Gastroesophageal sphincter (tissue), 4 donors: ENCODE measurements at regions not wholly inside any gene's neighbourhood (a gene's known extent, or its start where the extent isn't known, plus 50 kb on each side); places are given as distances from the start of the nearest gene placed in this dataset.
"Not testable (repeated sequence)": the region's sequence is repeated elsewhere in the genome, so short reads cannot be mapped to it uniquely, and the experiment has no call there.

Experiments
- ATAC-seq: fragments of 150-250 bp; one replicate; pipeline ENCODE4 v1.9.1; 2016; ENCODE audit warnings: mild to moderate bottlenecking, moderate library complexity
- H3K27ac ChIP-seq, 4 donors: fragments of 200-600 bp; sonication (generic) in 3 of 4; 1 replicate in 3 of 4; 2 replicates in 1 of 4; pipeline ENCODE4 v1.5.1; 2016 to 2019
- H3K27me3 ChIP-seq: fragments of 200-600 bp; sonication (generic); one replicate; pipeline ENCODE4 v1.5.1; 2019
- H3K36me3 ChIP-seq, 2 donors: fragments of 200-600 bp; sonication (generic); one replicate each; pipeline ENCODE4 v1.5.1; 2019; ENCODE audit warnings: control low read depth in 1 of 2
- H3K4me1 ChIP-seq, 3 donors: fragments of 200-600 bp; sonication (generic); 1 replicate in 2 of 3; 2 replicates in 1 of 3; pipeline ENCODE4 v1.5.1; 2016 to 2019; ENCODE audit warnings: control low read depth in 2 of 3
- H3K4me3 ChIP-seq, 2 donors: fragments of 200-600 bp; sonication (generic); one replicate each; pipeline ENCODE4 v1.5.1; 2019; ENCODE audit warnings: mild to moderate bottlenecking in 1 of 2, moderate library complexity in 1 of 2
- H3K9me3 ChIP-seq, 3 donors: fragments of 200-600 bp; sonication (generic); one replicate each; pipeline ENCODE4 v1.5.1; 2017 to 2019; ENCODE audit warnings: control low read depth in 2 of 3
- CTCF ChIP-seq, 4 experiments: fragments of 200-600 bp in 2 of 4; fragments of 450-650 bp in 2 of 4; sonication (generic) in 1 of 4; IDR thresholded peaks; one replicate each; pipeline ENCODE4 v1.5.1; 2017 to 2019; ENCODE audit warnings: antibody characterized with exemption in 4 of 4, mild to moderate bottlenecking in 2 of 4, moderate library complexity in 2 of 4
- EP300 ChIP-seq: sonication (generic); formaldehyde crosslinking; IDR thresholded peaks from one replicate; pipeline ENCODE4 v1.6.1; 2017; ENCODE audit warnings: antibody characterized with exemption, mild to moderate bottlenecking
- POLR2A ChIP-seq, 2 donors: fragments of 450-650 bp; IDR thresholded peaks; one replicate each; pipeline ENCODE4 v1.6.1; 2017; ENCODE audit warnings: antibody characterized with exemption in 2 of 2, mild to moderate bottlenecking in 2 of 2, moderate library complexity in 1 of 2
- POLR2AphosphoS5 ChIP-seq: sonication (generic); formaldehyde crosslinking; IDR thresholded peaks from one replicate; pipeline ENCODE4 v1.6.1; 2017; ENCODE audit warnings: antibody characterized with exemption
- WGBS, 2 donors: methylation state at CpG; one replicate each; pipeline ENCODE4 v1.1.5; 2018; ENCODE audit warnings: low coverage in 1 of 2; 5-methylcytosine and 5-hydroxymethylcytosine counted together

DNA sequence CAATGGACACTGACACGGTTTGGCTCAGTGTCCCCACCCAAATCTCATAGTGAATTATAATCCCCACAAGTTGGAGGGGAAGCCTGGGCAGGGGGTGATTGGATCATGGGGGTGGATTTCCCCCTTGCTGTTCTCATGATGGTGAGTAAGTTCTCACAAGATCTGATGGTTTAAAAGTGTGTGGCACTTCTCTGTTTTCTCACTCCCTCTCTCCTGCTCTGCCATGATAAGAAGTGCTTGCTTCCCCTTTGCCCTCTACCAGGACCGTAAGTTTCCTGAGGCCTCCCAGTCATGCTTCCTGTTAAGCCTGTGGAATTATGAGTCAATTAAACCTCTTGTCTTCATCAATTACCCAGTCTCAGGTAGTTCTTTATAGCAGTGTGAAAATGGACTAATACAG is 115.8 kb upstream of the KIF2A start:
- peaks cover 0 to 6% (median 0%) of the 10 kb centered on the region in 3 donors for H3K9me3 ChIP-seq
- ATAC-seq: no peak
- WGBS, 2 donors: 75 to 78% methylated on average over 2 of the region's 2 CpGs
- no peaks in the 10 kb centered on the region for H3K36me3 ChIP-seq
- no peak overlapping the region for H3K4me3 ChIP-seq
- TF ChIP-seq CTCF (IDR thresholded peaks at IDR 0.05) (no peak), POLR2AphosphoS5 (no peak), EP300 (no peak), POLR2A (IDR thresholded peaks at IDR 0.05) (no peak)
- H3K4me1 ChIP-seq: no peaks in the 10 kb centered on the region
- H3K27me3 ChIP-seq: no peaks in the 10 kb centered on the region
- H3K27ac ChIP-seq: no peak overlapping the region

- Histone ChIP-seq H3K27me3 (no peaks in the 10 kb centered on the region), H3K36me3 (no peaks in the 10 kb centered on the region), H3K4me3 (no peak overlapping the region), H3K9me3 (peaks cover 0 to 6% (median 0%) of the 10 kb centered on the region in 3 donors), H3K27ac (no peak overlapping the region), H3K4me1 (no peaks in the 10 kb centered on the region)
- 0% methylated on average over 1 of the region's 1 CpG for WGBS, 2 donors
- no peak for TF ChIP-seq CTCF (IDR thresholded peaks at IDR 0.05)
- no peak for TF ChIP-seq EP300
- TF ChIP-seq POLR2A (IDR thresholded peaks at IDR 0.05): no peak
- no peak for TF ChIP-seq POLR2AphosphoS5
- no peak for ATAC-seq
Measured at GRCh38 chr5:62190931-62191330, 115.1 kb upstream of the KIF2A start.

DNA sequence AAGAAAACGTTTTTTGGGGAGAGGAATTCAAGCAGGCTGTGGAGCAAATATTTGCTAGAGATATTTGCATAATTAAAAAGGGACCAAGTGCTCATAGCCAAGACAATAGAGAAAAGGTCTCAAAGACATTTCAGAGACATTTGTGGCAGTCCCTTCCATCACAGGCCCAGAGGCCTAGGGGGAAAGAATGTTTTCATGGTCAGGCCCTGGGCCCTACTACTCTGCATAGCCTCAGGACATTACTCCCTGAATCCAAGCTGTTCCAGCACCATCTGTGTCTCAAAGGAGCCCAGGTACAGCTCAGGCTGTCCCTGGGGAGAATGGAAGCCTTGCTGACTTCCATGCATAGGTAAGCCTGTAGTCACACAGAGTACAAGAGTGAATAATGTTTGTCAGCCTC is 113.0 kb upstream of the KIF2A start:
- Histone ChIP-seq H3K27ac (no peak overlapping the region), H3K4me1 (no peaks in the 10 kb centered on the region), H3K9me3 (peaks cover 0 to 6% (median 0%) of the 10 kb centered on the region in 3 donors), H3K36me3 (no peaks in the 10 kb centered on the region), H3K4me3 (no peak overlapping the region), H3K27me3 (no peaks in the 10 kb centered on the region)
- WGBS, 2 donors: 8 to 45% methylated on average over 1 of the region's 1 CpG
- ATAC-seq: no peak
- no peak for TF ChIP-seq POLR2AphosphoS5
- no peak for TF ChIP-seq EP300
- TF ChIP-seq CTCF (IDR thresholded peaks at IDR 0.05): no peak
- TF ChIP-seq POLR2A (IDR thresholded peaks at IDR 0.05): no peak

DNA sequence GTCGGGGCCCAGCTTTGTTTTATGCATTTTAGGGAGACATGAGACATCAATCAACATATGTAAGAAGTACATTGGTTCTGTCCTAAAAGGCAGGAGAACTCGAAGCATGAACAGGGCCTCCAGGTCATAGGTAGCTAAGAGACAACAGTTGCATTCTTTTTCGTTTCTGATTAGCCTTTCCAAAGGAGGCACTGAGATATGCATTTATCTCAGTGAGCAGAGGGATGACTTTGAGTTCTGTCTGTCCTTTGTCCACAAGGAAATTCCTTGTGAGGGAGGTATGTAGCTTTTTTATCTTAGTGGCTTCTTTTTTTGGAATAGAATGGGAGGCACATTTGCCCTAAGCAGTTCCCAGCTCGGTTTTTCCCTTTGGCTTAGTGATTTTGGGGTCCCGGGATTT is 109.5 kb upstream of the KIF2A start:
- ATAC-seq, H3K27me3 ChIP-seq, H3K4me1 ChIP-seq, H3K27ac ChIP-seq, H3K9me3 ChIP-seq, H3K36me3 ChIP-seq, H3K4me3 ChIP-seq: not testable (repeated sequence)
- 78% methylated on average over 3 to 4 of the region's 5 CpGs for WGBS, 2 donors

DNA sequence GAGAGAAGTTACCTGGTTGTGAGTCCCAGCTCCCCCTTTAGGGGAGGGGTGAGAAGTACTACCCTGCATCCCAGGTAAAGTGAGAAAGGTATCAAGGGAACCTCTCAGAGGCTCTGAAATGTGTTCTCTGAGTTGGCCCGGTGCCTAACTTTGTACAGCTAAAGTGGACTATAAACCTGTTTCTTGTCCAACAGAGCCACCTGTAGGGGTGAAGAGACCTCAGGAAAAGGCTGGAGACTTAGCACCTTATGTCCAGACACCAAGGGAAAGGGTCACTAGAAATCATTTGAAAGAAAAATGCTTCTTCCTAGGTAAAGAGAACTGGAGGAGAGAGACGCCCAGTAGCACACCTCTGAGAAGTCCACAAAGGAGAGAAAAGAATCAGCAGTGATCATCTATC is 108.3 kb upstream of the KIF2A start:
- 64 to 88% methylated on average over 2 of the region's 2 CpGs for WGBS, 2 donors
- no peaks in the 10 kb centered on the region for H3K27me3 ChIP-seq
- H3K4me1 ChIP-seq: no peaks in the 10 kb centered on the region
- ATAC-seq: no peak
- no peaks in the 10 kb centered on the region for H3K36me3 ChIP-seq
- peaks cover 0 to 6% (median 0%) of the 10 kb centered on the region in 3 donors for H3K9me3 ChIP-seq
- no peak for TF ChIP-seq CTCF (IDR thresholded peaks at IDR 0.05)
- no peak for TF ChIP-seq POLR2AphosphoS5
- no peak for TF ChIP-seq EP300
- no peak for TF ChIP-seq POLR2A (IDR thresholded peaks at IDR 0.05)
- no peak overlapping the region for H3K4me3 ChIP-seq
- no peak overlapping the region for H3K27ac ChIP-seq

- Histone ChIP-seq H3K4me1 (no peaks in the 10 kb centered on the region), H3K36me3 (no peaks in the 10 kb centered on the region), H3K9me3 (no peaks in the 10 kb centered on the region), H3K27ac (no peak overlapping the region), H3K4me3 (no peak overlapping the region), H3K27me3 (no peaks in the 10 kb centered on the region)
- ATAC-seq: no peak
- TF ChIP-seq POLR2A (IDR thresholded peaks at IDR 0.05) (no peak), POLR2AphosphoS5 (no peak)
- WGBS, 2 donors: 64 to 67% methylated on average over 2 of the region's 2 CpGs
Measured at GRCh38 chr5:62198421-62198820, 107.6 kb upstream of the KIF2A start.
